ENCODE measurements at regions not wholly inside any gene's neighbourhood (a gene's known extent, or its start where the extent isn't known, plus 50 kb on each side); places are given as distances from the start of the nearest gene placed in this dataset.
"Not testable (repeated sequence)": the region's sequence is repeated elsewhere in the genome, so short reads cannot be mapped to it uniquely, and the experiment has no call there.

- DNase-seq, result no peak
These were observed 82.2 kb upstream of the SLC22A16 start for GRCh38 chr6:110558575-110558974.

DNA sequence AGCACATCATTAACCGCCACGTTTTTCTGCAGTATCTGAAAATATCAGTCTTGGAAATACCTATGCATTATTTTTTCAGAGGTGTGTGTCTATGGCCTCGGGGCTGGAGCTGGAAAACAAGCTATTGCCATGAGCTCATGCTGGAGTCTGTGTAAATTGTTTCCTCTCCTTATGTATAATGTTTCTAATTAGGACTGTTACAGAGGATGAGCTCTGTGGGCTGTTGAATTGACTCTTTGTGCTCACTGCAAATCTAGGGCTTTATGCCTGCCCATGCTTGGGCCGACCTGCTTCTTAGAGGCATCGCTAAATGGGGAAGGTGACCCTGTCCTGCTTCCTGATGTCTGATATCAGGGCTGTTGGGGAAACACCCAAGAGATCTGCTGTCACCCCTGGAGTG lies 80.8 kb upstream of the SLC22A16 start:
- DNase-seq, result no peak

GRCh38 chr6:110556317-110557110 lies 80.1 kb upstream of the SLC22A16 start:
- DNase-seq, result no peak

DNA sequence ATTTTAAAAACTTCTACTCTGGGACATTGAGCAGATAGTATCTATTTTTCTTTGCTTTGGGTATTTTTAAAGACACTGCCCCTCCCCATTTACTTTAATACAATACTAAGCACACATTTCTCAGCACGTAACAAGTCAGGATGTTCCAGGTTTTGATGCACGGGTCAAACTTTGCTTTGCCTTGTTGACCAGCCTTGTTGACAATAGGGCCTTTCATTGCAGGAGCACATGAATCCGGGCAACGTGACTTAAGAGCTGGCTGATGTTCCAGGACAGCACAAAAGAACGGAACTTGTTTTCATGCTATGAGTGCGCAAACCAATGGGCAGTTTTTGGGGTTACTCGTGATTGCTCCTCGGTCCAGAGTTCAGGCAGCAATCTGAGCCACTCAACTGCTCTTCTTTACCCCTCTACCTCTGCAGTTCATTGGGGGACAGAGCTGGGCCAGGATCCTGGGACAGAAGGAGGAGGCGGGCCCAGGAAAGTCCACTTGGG lies 78.6 kb upstream of the SLC22A16 start:
- DNase-seq, result no peak

GRCh38 chr6:110554441-110554840 lies 78.0 kb upstream of the SLC22A16 start:
- DNase-seq, result no peak

DNA sequence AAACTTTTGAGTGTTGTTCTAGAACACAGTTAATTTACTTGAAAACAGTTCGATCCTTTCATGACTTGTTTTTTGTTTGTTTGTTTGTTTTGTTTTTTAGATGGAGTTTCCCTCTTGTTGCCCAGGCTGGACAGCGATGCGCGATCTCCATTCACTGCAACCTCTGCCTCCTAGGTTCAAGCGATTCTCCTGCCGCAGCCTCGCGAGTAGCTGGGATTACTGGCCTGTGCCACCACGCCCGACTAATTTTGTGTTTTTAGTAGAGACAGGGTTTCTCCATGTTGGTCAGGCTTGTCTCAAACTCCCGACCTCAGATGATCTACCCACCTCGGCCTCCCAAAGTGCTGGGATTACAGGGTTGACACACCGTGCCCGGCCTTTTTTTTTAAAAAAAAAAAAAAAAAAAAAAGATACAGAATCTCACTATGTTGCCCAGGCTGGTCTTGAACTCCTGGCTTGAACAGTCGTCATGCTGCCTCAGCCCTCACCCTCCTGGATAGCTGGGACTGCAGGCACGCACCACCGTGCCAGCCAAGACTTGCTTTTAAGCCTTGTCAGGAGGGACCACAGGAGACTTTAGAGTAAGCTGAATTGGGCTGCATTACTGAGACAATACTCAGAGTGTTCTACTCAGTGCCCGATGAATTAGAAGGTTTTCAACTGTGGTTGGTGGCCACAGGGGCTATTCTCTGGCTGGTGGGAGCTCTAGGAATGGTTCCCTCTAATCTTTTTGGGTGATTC lies 76.7 kb upstream of the SLC22A16 start:
- no peak for DNase-seq

DNA sequence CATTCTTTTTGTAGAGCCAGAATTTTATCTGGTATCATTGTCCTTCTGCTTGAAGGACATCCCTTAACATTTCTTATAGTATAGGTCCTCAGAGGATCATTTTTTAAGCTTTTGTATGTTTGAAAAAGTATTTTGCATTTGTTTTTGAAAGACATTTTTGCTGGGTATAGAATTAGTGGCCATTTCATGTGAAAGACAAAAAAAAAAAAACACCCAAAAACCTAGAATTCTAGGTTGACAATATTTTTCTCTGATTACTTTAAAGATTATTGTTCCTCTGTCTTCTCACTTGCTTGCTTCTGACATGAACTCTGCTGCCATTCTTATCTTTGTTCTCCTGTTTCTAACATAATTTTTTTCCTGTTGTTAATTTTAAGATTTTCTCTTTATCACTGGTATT lies 75.7 kb upstream of the SLC22A16 start:
- no peak for DNase-seq

DNA sequence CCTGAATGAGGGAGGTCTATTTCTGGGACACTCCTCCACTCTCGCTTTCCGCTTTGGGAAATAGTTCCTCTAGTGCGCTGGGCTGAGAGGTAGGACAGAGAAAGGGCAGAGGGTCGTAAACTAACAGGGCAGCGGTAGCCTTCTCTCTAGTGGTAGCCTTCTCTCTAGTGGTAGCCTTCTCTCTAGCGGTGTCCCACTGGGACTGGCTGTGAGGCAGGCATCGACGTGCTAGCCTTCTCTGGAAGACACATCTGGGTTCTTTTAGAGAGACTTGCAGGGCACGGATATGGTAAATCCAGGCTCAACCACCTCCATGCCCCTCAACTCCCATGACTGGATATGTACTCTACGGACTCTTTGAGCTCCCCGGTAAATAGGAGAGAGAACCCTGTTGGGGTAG lies 74.7 kb upstream of the SLC22A16 start:
- no peak for DNase-seq

DNA sequence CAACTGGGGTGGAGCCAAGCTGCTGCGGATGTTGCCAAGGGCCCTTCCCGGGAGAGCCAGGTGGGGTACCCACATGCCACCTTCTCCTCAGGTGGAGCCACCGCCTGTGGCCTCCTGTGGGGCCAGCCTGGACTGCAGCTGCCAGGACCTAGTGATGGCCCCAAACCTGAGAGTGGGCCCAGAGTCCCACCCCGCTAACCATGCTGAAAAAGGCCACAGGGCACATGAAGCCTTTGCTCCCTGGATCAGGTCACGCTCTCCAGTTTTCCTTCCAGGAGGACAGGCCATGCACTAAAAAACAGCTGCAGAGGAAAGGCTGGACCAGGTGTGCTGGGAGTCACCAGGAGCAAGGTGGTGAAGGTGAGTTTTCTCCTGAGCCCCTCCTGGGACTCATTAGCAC lies 73.9 kb upstream of the SLC22A16 start:
- no peak for DNase-seq

- no peak for DNase-seq
These were observed 72.9 kb upstream of the SLC22A16 start for GRCh38 chr6:110549277-110549676.

DNA sequence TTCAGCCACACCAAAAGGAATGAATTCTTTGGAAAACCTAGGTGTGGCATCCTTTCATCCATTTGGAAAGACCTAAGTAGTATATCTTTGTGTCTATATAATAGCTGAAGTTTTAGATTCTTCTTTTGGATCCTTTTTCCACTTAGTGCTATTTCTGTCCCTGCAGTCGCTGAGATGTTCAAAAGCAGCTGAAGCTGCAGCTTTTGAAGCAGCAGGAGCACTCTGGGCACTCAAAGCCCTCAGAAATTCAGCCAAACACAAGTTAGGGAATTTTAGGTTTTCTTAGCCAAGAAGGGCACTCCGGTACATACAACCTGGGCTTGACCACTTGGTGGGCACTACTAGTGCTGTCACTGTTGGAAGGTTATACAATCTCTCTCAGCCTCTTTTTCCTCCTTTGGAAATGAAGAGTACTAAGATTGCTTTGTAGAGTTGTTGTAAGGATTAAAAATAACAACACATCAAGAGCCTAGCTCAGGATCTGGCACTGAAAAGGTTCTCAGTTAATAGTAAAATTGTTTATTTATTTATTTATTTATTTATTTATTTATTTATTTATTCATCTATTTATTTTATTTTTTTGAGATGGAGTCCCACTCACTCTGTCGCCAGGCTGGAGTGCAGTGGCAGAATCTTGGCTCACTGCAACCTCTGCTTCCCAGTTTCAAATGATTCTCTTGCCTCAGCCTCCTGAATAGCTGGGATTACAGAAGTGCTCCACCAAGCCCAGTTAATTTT lies 71.9 kb upstream of the SLC22A16 start:
- DNase-seq, result no peak

- no peak for DNase-seq
These were observed 71.0 kb upstream of the SLC22A16 start for GRCh38 chr6:110547266-110547964.

DNA sequence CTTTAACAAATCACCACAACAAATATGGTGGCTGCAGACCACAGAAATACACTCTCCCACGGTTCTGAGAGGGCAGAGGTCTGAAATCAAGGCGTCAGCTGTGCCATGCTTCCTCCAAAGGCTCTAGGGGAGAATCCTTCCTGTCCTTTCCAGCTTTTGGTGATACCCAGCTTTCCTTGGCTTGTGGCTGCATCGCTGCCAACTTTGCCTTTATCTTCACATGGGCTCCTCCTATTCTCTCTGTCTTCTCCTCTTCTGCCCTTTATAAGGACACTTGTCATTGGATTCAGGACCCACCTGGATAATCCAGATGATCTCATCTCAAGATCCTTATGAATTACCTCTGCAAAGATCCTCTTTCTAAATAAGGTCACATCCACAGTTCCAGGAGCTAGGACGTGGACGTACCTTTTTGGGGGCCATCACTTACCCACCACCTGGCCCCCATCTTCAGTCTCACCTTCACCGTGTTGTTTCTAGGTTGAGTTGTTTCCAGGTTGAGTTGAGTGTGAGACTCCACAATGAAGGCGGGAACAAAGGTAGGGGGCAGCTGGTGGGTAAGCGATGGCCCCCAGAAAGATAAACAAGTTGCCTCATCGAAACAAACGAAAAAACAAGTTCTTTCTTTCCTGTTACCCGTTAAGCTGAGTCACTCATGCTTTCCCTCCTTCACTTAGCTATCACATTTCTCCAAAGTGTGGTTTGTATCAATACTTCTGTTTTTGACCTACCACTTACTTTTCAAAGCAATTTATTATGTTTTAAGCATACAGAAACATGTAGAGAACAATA lies 68.9 kb upstream of the SLC22A16 start:
- DNase-seq, result no peak

DNA sequence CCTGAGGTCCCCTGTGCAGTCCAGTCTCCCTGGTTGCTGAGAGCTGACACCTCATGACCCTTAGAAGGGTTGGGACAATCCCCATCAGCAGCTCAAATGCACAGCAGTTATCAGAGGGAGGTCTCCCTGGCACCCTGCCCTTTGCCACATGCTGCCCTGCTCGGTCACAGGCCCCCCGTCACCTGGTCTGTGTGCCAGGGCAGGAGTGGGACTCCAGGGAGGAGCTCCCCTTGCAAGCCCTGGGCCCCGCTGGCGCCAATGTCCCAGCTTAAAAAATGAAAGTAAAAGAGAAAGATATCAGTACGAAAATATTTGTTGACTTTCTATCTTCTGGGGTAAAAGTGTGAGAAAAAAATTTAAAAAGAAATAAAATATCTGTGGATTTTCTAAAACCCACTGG lies 68.1 kb upstream of the SLC22A16 start:
- no peak for DNase-seq

- no peak for DNase-seq
These were observed 66.7 kb upstream of the SLC22A16 start for GRCh38 chr6:110543106-110543505.

GRCh38 chr6:110542311-110543024 lies 66.1 kb upstream of the SLC22A16 start:
- no peak for DNase-seq

- DNase-seq, result no peak
These were observed 65.4 kb upstream of the SLC22A16 start for GRCh38 chr6:110541701-110542309.

DNA sequence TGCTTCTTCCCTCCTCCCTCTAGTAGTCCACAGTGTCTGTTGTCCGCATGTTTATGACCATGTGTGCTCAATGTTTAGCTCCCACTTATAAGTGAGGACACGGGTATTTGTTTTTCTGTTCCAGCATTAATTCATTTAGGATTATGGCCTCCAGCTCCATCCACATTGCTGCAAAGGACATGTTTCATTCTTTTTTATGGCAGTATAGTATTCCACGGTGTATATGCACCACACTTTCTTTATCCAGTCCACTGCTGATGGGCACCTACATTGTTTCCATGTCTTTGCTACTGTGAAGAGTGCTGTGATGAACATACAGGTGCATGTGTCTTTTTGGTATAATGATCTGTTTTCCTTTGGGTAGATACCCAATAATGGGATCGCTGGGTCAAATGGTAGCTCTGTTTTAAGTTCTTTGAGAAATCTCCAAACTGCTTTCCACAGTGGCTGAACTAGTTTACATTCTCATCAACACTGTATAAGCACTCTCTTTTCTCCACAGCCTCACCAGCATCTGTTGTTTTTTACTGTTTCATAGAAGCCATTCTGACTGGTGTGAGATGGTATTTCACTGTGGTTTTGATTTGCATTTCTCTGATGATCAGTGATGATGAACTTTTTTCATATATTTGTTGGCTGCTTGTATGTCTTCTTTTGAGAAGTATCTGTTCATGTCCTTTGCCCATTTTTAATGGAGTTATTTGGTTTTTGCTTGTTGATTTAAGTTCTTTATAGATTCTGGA lies 63.0 kb upstream of the SLC22A16 start:
- DNase-seq, result not testable (repeated sequence)

DNA sequence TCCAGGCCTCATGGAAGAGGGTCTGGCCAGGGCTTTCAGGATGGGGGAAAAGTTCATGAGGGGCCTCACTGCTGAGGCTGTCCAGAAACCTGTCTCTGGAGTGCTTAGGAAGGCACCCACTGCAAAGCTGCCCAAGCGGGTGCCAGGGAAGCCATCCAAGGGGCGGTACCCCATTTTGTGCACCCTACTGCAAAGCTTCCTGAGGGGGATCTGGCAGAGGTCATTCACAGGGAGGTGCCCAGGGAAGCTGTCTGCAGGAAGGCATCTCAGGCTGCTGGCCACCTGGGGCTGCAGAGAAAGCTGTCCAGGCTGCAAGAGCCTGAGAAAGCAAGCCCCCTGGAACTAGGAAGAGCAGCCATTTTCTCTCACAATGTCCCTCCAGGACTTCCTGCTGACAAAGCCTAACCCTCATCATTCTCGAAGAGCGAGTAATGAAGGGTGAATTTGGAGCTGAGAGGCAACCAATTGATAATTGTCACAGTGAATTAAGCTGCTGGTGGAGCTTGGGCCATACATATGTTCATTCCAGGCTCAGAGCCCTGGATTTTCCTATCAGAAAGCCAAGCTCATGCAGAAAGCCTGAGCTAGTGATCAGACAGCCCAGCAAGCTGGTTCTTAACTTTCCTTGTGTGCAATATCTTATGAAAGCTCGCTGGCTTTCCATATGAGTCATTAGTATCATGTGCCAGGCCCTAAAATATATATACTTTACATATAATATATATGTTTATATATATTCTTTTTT lies 62.2 kb upstream of the SLC22A16 start:
- no peak for DNase-seq
